PFSK-1 (cell line): ENCODE measurements at regions not wholly inside any gene's neighbourhood (a gene's known extent, or its start where the extent isn't known, plus 50 kb on each side); places are given as distances from the start of the nearest gene placed in this dataset.

Source experiments
- POLR2AphosphoS5 ChIP-seq: IDR thresholded peaks from 2 replicates; pipeline ENCODE4 v1.6.1; 2012; ENCODE audit warnings: low read depth, mild to moderate bottlenecking, control low read depth, low read length, moderate library complexity
- SIN3A ChIP-seq: IDR thresholded peaks from 2 replicates; pipeline ENCODE4 v1.6.1; 2012; ENCODE audit warnings: mild to moderate bottlenecking, low read length, moderate library complexity, borderline replicate concordance; ENCODE audit not compliant: insufficient read depth
- TAF1 ChIP-seq: IDR thresholded peaks from 2 replicates; pipeline ENCODE4 v1.6.1; 2012; ENCODE audit warnings: low read length, control low read depth, borderline replicate concordance; ENCODE audit not compliant: insufficient read depth
- TF ChIP-seq, protein P1 (sequence below), 2 experiments: IDR thresholded peaks; 2 replicates each; pipeline versions ENCODE4 v1.6.1 to v1.8.0; 2011 to 2012; ENCODE audit warnings: low read depth in 2 of 2, low read length in 2 of 2, control low read depth in 1 of 2, inconsistent platforms in 1 of 2, mild to moderate bottlenecking in 1 of 2, moderate library complexity in 1 of 2; ENCODE audit not compliant: insufficient read depth in 1 of 2

DNA sequence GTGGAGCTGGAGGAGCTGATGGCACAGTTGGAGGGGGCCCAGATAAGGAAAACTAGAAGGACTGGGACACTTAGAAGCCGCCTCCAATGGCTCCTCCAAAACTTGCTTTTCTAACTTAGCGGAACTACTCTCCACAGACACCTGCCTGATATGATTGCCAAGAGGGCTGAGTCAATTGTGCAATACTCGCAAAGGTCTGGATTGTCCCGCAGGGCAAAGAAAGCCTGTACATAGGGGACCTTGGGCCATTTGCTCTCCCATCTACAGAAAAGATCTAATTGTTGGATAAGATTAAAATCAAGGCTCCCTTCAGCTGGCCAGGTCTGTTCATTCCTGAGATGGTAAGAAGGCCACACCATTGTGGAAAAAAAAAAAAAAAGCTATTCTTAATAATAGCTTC, 69.7 kb upstream of the ATP11B start:
- TF ChIP-seq POLR2AphosphoS5 (no peak), SIN3A (no peak), TAF1 (no peak)
- TF ChIP-seq, protein P1, sequence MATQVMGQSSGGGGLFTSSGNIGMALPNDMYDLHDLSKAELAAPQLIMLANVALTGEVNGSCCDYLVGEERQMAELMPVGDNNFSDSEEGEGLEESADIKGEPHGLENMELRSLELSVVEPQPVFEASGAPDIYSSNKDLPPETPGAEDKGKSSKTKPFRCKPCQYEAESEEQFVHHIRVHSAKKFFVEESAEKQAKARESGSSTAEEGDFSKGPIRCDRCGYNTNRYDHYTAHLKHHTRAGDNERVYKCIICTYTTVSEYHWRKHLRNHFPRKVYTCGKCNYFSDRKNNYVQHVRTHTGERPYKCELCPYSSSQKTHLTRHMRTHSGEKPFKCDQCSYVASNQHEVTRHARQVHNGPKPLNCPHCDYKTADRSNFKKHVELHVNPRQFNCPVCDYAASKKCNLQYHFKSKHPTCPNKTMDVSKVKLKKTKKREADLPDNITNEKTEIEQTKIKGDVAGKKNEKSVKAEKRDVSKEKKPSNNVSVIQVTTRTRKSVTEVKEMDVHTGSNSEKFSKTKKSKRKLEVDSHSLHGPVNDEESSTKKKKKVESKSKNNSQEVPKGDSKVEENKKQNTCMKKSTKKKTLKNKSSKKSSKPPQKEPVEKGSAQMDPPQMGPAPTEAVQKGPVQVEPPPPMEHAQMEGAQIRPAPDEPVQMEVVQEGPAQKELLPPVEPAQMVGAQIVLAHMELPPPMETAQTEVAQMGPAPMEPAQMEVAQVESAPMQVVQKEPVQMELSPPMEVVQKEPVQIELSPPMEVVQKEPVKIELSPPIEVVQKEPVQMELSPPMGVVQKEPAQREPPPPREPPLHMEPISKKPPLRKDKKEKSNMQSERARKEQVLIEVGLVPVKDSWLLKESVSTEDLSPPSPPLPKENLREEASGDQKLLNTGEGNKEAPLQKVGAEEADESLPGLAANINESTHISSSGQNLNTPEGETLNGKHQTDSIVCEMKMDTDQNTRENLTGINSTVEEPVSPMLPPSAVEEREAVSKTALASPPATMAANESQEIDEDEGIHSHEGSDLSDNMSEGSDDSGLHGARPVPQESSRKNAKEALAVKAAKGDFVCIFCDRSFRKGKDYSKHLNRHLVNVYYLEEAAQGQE (IDR thresholded peaks at IDR 0.05; ENCODE audit: insufficient read depth in 1 of 2, low read depth in 2 of 2, low read length in 2 of 2): no peak
